Esophagus squamous epithelium (tissue), 5 donors: ENCODE measurements at regions not wholly inside any gene's neighbourhood (a gene's known extent, or its start where the extent isn't known, plus 50 kb on each side); places are given as distances from the start of the nearest gene placed in this dataset.
"Not testable (repeated sequence)": the region's sequence is repeated elsewhere in the genome, so short reads cannot be mapped to it uniquely, and the experiment has no call there.

Experiments
- DNase-seq: peaks from one replicate; lab custom pipeline; 2025; lab: John Stamatoyannopoulos, UW
- H3K27ac ChIP-seq, 4 donors: fragments of 200-600 bp; sonication (generic); one replicate each; pipeline ENCODE4 v1.5.1; 2016 to 2019; ENCODE audit warnings: mild to moderate bottlenecking in 1 of 4
- H3K27me3 ChIP-seq, 4 donors: fragments of 200-600 bp; sonication (generic); 1 replicate in 3 of 4; 2 replicates in 1 of 4; pipeline versions ENCODE4 v1.5.1 to v1.6.0; 2017 to 2021; ENCODE audit warnings: antibody characterized with exemption in 1 of 4
- H3K36me3 ChIP-seq, 3 donors: fragments of 200-600 bp; sonication (generic); one replicate each; pipeline ENCODE4 v1.5.1; 2016 to 2019
- H3K4me1 ChIP-seq, 3 donors: fragments of 200-600 bp; sonication (generic); one replicate each; pipeline ENCODE4 v1.5.1; 2017 to 2019
- H3K4me3 ChIP-seq, 4 donors: fragments of 200-600 bp; sonication (generic); 1 replicate in 3 of 4; 2 replicates in 1 of 4; pipeline ENCODE4 v1.5.1; 2016 to 2019; ENCODE audit warnings: mild to moderate bottlenecking in 2 of 4, moderate library complexity in 1 of 4
- H3K9me3 ChIP-seq, 3 donors: fragments of 200-600 bp; sonication (generic); one replicate each; pipeline ENCODE4 v1.5.1; 2016 to 2019
- POLR2A ChIP-seq, 4 donors: fragments of 450-650 bp; IDR thresholded peaks; one replicate each; pipeline ENCODE4 v1.6.1; 2017; ENCODE audit warnings: antibody characterized with exemption in 4 of 4, mild to moderate bottlenecking in 4 of 4, moderate library complexity in 3 of 4
- WGBS, 2 donors: methylation state at CpG; one replicate each; pipeline ENCODE4 v1.1.5; 2018; 5-methylcytosine and 5-hydroxymethylcytosine counted together
- intact Hi-C: fragments of 100-400 bp; cut with DNase I; formaldehyde crosslinking; loops from one replicate; pipeline ENCODE4 v1.15.0; 2022
- TF ChIP-seq, protein P1 (sequence below), 6 experiments: fragments of 450-650 bp in 4 of 6; fragments of 200-600 bp in 2 of 6; sonication (generic) in 2 of 6; IDR thresholded peaks; one replicate each; pipeline ENCODE4 v1.5.1; 2016 to 2019; ENCODE audit warnings: antibody characterized with exemption in 6 of 6, mild to moderate bottlenecking in 4 of 6, moderate library complexity in 4 of 6
- donor health status: DM: yes; HTN: yes; CAD: no.

DNA sequence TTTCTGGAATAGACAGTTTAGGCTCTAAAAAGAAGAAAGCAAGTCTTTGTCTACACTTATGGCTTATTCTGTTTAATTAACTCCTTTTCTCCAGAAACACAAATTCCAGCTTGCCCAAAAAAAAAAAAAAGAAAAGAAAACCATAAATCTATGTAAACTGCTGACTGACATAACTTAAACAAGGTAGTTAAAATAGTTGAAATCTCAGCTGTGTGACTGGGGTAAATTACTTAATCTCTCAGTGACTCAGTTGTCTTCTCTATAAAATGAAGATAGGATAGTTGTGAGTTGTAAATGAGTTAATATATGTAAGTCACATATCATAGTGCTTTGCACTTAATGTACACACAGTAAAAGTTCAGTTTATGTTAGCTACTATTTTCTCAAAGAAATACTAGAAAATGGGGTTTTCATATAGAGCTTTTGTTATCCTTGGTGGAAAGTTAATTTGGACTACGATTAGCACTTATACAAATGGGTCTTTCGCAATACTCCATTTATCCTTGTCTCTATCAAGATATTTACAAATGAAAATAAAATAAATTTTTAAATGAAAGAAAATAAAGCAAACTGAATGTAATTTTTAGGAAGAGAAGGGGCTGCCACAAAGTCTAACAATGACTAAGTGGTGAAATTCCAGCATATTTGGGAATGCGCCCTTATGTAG, 200.9 kb downstream of the MBL2 start:
- H3K27me3 ChIP-seq = no peaks in the 10 kb centered on the region
- intact Hi-C loops = no loop called here
- TF ChIP-seq, protein P1, sequence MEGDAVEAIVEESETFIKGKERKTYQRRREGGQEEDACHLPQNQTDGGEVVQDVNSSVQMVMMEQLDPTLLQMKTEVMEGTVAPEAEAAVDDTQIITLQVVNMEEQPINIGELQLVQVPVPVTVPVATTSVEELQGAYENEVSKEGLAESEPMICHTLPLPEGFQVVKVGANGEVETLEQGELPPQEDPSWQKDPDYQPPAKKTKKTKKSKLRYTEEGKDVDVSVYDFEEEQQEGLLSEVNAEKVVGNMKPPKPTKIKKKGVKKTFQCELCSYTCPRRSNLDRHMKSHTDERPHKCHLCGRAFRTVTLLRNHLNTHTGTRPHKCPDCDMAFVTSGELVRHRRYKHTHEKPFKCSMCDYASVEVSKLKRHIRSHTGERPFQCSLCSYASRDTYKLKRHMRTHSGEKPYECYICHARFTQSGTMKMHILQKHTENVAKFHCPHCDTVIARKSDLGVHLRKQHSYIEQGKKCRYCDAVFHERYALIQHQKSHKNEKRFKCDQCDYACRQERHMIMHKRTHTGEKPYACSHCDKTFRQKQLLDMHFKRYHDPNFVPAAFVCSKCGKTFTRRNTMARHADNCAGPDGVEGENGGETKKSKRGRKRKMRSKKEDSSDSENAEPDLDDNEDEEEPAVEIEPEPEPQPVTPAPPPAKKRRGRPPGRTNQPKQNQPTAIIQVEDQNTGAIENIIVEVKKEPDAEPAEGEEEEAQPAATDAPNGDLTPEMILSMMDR (IDR thresholded peaks at IDR 0.05) = no peak
- no peak for TF ChIP-seq POLR2A (IDR thresholded peaks at IDR 0.05)
- H3K27ac ChIP-seq = no peak overlapping the region
- H3K4me1 ChIP-seq = no peaks in the 10 kb centered on the region
- no peaks in the 10 kb centered on the region for H3K36me3 ChIP-seq
- WGBS, 2 donors = 89 to 90% methylated on average over 3 of the region's 3 CpGs
- DNase-seq = no peak
- no peaks in the 10 kb centered on the region for H3K9me3 ChIP-seq
- no peak overlapping the region for H3K4me3 ChIP-seq

DNA sequence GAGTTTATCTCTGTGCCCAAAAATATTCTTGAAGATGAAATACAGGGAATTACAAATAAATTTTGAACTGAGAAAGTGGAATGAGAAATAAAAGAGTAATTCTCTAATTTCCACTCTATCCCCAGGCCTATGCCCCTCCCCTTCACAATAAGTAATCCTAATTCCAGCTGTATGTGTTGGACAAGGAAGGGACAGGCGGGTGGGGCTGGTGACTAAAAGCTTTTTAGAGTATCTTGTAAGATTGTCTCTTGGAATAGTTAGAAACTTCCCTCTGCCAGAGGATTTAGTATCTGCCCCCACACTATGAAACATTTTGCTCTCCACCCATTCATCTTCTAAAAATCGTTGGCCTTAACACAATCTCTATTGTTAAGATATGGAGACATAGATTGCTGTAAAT, 199.2 kb downstream of the MBL2 start:
- WGBS, 2 donors = 29 to 49% methylated on average over 2 of the region's 2 CpGs
- Histone ChIP-seq H3K27me3 (no peaks in the 10 kb centered on the region), H3K27ac (no peak overlapping the region), H3K4me1 (no peaks in the 10 kb centered on the region), H3K4me3 (no peak overlapping the region), H3K36me3 (no peaks in the 10 kb centered on the region), H3K9me3 (no peaks in the 10 kb centered on the region)
- intact Hi-C loops = no loop called here
- TF ChIP-seq, protein P1 (IDR thresholded peaks at IDR 0.05) = no peak
- TF ChIP-seq POLR2A (IDR thresholded peaks at IDR 0.05) = no peak
- no peak for DNase-seq

DNA sequence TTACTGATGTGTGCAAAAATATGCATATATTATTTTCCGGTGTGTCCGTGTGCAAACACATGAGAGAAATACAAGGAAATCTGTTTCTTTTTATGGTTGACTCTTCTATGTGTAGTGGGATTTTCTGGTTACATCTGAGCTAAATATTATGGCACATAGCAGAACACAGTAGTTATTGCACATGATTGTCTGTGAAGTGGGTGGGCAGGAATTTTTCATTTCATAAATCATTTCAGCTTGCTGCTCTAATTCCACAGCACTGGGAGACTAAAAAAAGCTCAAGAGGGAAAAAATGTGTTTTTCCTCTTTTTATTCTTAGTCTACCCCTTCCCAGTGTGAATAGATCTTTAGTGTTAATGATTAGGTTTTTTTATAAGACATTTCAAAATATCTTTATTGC, 197.9 kb downstream of the MBL2 start:
- H3K4me1 ChIP-seq = no peaks in the 10 kb centered on the region
- WGBS, 2 donors = 55 to 59% methylated on average over 2 of the region's 2 CpGs
- no peaks in the 10 kb centered on the region for H3K9me3 ChIP-seq
- DNase-seq = no peak
- TF ChIP-seq POLR2A (IDR thresholded peaks at IDR 0.05) = no peak
- TF ChIP-seq, protein P1 (IDR thresholded peaks at IDR 0.05) = no peak
- H3K27ac ChIP-seq = no peak overlapping the region
- H3K27me3 ChIP-seq = no peaks in the 10 kb centered on the region
- H3K4me3 ChIP-seq = no peak overlapping the region
- intact Hi-C loops = no loop called here
- no peaks in the 10 kb centered on the region for H3K36me3 ChIP-seq

DNA sequence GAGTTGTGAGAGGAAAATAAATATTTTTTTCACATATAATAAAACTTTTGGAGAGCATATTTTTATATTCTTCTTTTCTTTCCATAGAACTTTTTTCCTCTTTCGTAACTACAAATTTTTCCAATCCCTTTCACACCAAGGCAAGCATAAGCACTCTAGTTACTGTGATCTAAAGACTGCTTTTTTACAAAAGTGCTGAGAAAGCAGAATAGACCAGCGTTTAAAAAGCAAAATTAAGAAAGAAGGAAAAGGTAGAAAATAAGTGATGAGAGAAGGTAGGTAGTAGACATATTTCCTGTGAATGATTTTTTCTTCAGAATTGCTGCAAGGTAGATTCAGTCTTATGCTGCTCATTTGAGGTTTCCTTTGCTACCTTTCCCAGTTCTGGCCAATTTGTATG, 195.5 kb downstream of the MBL2 start:
- Histone ChIP-seq H3K9me3 (no peaks in the 10 kb centered on the region), H3K4me1 (no peaks in the 10 kb centered on the region), H3K27ac (no peak overlapping the region), H3K27me3 (no peaks in the 10 kb centered on the region), H3K36me3 (no peaks in the 10 kb centered on the region), H3K4me3 (no peak overlapping the region)
- intact Hi-C loops = no loop called here
- DNase-seq = no peak
- no peak for TF ChIP-seq POLR2A (IDR thresholded peaks at IDR 0.05)
- TF ChIP-seq, protein P1 (IDR thresholded peaks at IDR 0.05) = no peak
- 64 to 80% methylated on average over 2 of the region's 2 CpGs for WGBS, 2 donors

DNA sequence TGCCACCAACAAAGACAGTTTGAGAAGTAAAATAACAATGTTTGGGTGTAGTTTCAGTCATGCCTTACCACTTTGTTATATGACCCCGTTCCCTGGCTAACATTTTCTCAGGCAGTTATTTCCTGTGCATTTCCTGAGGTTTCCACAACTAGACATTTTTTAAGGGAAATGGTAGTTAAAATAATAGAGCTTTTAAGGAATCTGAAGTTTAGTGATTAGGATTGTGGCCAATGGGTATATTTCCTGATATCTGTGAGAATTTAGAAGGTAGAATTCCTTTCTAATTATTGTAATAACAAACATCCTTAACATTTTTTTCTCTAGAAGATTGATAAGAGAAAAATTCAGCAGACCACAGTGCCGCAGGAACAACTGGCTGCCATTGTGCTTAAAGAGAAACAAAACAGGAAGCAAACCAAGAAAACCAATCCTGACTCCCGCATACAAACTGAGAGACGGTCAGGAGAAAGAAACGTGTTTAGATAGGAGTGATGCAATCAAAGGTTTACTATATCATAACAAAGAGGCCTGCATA, 193.6 kb downstream of the MBL2 start:
- H3K36me3 ChIP-seq = no peaks in the 10 kb centered on the region
- intact Hi-C loops = no loop called here
- no peak for DNase-seq

DNA sequence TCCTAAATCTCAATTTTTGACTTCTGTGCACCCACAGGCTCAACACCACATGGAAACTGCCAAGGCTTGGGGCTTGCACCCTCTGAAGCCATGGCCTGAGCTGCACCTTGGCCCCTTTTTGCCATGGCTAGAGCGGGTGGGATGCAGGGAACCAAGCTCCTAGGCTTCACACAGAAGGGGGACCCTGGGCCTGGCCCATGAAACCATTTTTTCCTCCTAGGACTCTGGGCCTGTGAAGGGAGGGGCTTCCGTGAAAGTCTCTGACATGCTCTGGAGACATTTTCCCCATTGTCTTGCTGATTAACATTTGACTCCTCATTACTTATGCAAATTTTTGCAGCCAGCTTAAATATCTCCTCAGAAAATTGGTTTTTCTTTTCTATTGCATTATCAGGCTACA, 190.9 kb downstream of the MBL2 start:
- H3K27me3 ChIP-seq, H3K9me3 ChIP-seq, H3K36me3 ChIP-seq, H3K4me1 ChIP-seq, DNase-seq, intact Hi-C loops, H3K4me3 ChIP-seq, H3K27ac ChIP-seq: not testable (repeated sequence)
- WGBS, 2 donors = 83 to 100% methylated on average over 1 of the region's 2 CpGs

More for the DNA sequence above, 193.6 kb downstream of the MBL2 start:
- TF ChIP-seq, protein P1 (IDR thresholded peaks at IDR 0.05) = no peak
- TF ChIP-seq POLR2A (IDR thresholded peaks at IDR 0.05) = no peak
- WGBS, 2 donors = 37 to 42% methylated on average over 5 of the region's 5 CpGs
- Histone ChIP-seq H3K4me3 (no peak overlapping the region), H3K27ac (no peak overlapping the region), H3K4me1 (no peaks in the 10 kb centered on the region), H3K27me3 (no peaks in the 10 kb centered on the region), H3K9me3 (no peaks in the 10 kb centered on the region)
